Mesenchymal stem cell (in vitro differentiated cells and primary cell): ENCODE measurements at regions not wholly inside any gene's neighbourhood (a gene's known extent, or its start where the extent isn't known, plus 50 kb on each side); places are given as distances from the start of the nearest gene placed in this dataset.
A peak's percentile ranks its signal among the peaks of the same experiment; 100 is the strongest.

Experiments used
- DNase-seq: peaks from one replicate; pipeline ENCODE4 v3.0.0-alpha.2; 2013
- H2AFZ ChIP-seq: one replicate; pipeline ENCODE4 v1.6.1; 2013; ENCODE audit warnings: low read depth, mild to moderate bottlenecking, control low read depth, inconsistent platforms, low read length, moderate library complexity
- H2AK5ac ChIP-seq: 2 replicates; pipeline ENCODE4 v1.6.1; 2013; ENCODE audit warnings: low read length, moderate library complexity, mild to moderate bottlenecking, inconsistent platforms; ENCODE audit not compliant: severe bottlenecking
- H2BK120ac ChIP-seq: one replicate; pipeline ENCODE4 v1.6.1; 2013; ENCODE audit warnings: low read depth, mild to moderate bottlenecking, inconsistent platforms, low read length, moderate library complexity
- H2BK12ac ChIP-seq, 2 experiments: one replicate each; pipeline ENCODE4 v1.6.1; 2013; ENCODE audit warnings: inconsistent platforms in 2 of 2, low read length in 2 of 2, mild to moderate bottlenecking in 2 of 2, moderate library complexity in 2 of 2, control low read depth in 1 of 2
- H2BK15ac ChIP-seq: one replicate; pipeline ENCODE4 v1.6.1; 2013; ENCODE audit warnings: mild to moderate bottlenecking, low read depth, inconsistent platforms; ENCODE audit not compliant: poor library complexity, severe bottlenecking
- H2BK5ac ChIP-seq: 2 replicates; pipeline ENCODE4 v1.6.1; 2013; ENCODE audit warnings: low read depth, mild to moderate bottlenecking, low read length, control low read depth, inconsistent platforms; ENCODE audit not compliant: poor library complexity, severe bottlenecking
- H3K14ac ChIP-seq, 2 experiments: one replicate each; pipeline ENCODE4 v1.6.1; 2013; ENCODE audit warnings: inconsistent platforms in 2 of 2, low read length in 2 of 2, control low read depth in 1 of 2, mild to moderate bottlenecking in 1 of 2, moderate library complexity in 1 of 2
- H3K18ac ChIP-seq, 2 experiments: one replicate each; pipeline ENCODE4 v1.6.1; 2013; ENCODE audit warnings: inconsistent platforms in 2 of 2, low read length in 2 of 2, control low read depth in 1 of 2, low read depth in 1 of 2, mild to moderate bottlenecking in 1 of 2
- H3K23ac ChIP-seq, 2 experiments: one replicate each; pipeline ENCODE4 v1.6.1; 2013; ENCODE audit warnings: inconsistent platforms in 2 of 2, low read length in 2 of 2, mild to moderate bottlenecking in 2 of 2, moderate library complexity in 2 of 2, control low read depth in 1 of 2
- H3K27ac ChIP-seq: 2 replicates; pipeline ENCODE4 v1.5.1; 2013; ENCODE audit warnings: mild to moderate bottlenecking, moderate library complexity, low read length, control low read depth, inconsistent platforms; ENCODE audit not compliant: poor library complexity, severe bottlenecking
- H3K27me3 ChIP-seq, 2 experiments: 2 replicates each; pipeline versions ENCODE4 v1.6.1 to v1.7.0; 2013; ENCODE audit warnings: low read length in 2 of 2, mild to moderate bottlenecking in 2 of 2, moderate library complexity in 2 of 2, control low read depth in 1 of 2, inconsistent platforms in 1 of 2; ENCODE audit not compliant: control insufficient read depth in 1 of 2, insufficient read depth in 1 of 2
- H3K36me3 ChIP-seq, 2 experiments: 2 replicates each; pipeline versions ENCODE4 v1.6.1 to v1.7.0; 2013; ENCODE audit warnings: low read length in 2 of 2, control low read depth in 1 of 2, inconsistent platforms in 1 of 2, low read depth in 1 of 2, mild to moderate bottlenecking in 1 of 2; ENCODE audit not compliant: insufficient read depth in 2 of 2, control insufficient read depth in 1 of 2
- H3K4ac ChIP-seq, 2 experiments: one replicate each; pipeline ENCODE4 v1.6.1; 2013; ENCODE audit warnings: inconsistent platforms in 2 of 2, low read length in 2 of 2, mild to moderate bottlenecking in 2 of 2, moderate library complexity in 2 of 2, control low read depth in 1 of 2, low read depth in 1 of 2
- H3K4me1 ChIP-seq: 2 replicates; pipeline ENCODE4 v1.6.1; 2013; ENCODE audit warnings: low read depth, low read length, control low read depth; ENCODE audit not compliant: control insufficient read depth, insufficient read depth
- H3K4me2 ChIP-seq: 2 replicates; pipeline ENCODE4 v1.6.1; 2013; ENCODE audit warnings: low read length, mild to moderate bottlenecking, inconsistent platforms; ENCODE audit not compliant: poor library complexity, severe bottlenecking
- H3K4me3 ChIP-seq, 2 experiments: 2 replicates each; pipeline versions ENCODE4 v1.5.1 to v1.7.0; 2013; ENCODE audit warnings: low read length in 2 of 2, mild to moderate bottlenecking in 2 of 2, control low read depth in 1 of 2, low read depth in 1 of 2; ENCODE audit not compliant: insufficient read depth in 1 of 2
- H3K79me1 ChIP-seq: replicated peaks from 2 replicates; pipeline ENCODE4 v1.6.1; 2013; ENCODE audit warnings: mild to moderate bottlenecking, control low read depth, low read length, inconsistent platforms; ENCODE audit not compliant: poor library complexity, severe bottlenecking
- H3K9ac ChIP-seq: 2 replicates; pipeline ENCODE4 v1.7.0; 2013; ENCODE audit warnings: mild to moderate bottlenecking, low read length, moderate library complexity
- H3K9me3 ChIP-seq: 2 replicates; pipeline ENCODE4 v1.7.0; 2013; ENCODE audit warnings: mild to moderate bottlenecking, low read length; ENCODE audit not compliant: control insufficient read depth
- H4K8ac ChIP-seq: one replicate; pipeline ENCODE4 v1.6.1; 2013; ENCODE audit warnings: inconsistent platforms, mild to moderate bottlenecking, low read length, moderate library complexity
- H4K91ac ChIP-seq: one replicate; pipeline ENCODE4 v1.6.1; 2013; ENCODE audit warnings: mild to moderate bottlenecking, low read length, inconsistent platforms
- WGBS: methylation state at CpG from one replicate; pipeline ENCODE4 v1.1.7; 2013; ENCODE audit warnings: mixed read lengths; 5-methylcytosine and 5-hydroxymethylcytosine counted together

- Histone ChIP-seq H2BK120ac (no peak overlapping the region), H2AFZ (no peak overlapping the region), H3K27me3 (peaks cover 0 to 18% of the 10 kb centered on the region in 2 experiments), H3K23ac (no peak overlapping the region), H3K4me1 (peaks cover 2% of the 10 kb centered on the region), H3K79me1 (no peaks in the 10 kb centered on the region), H2AK5ac (no peak overlapping the region), H4K91ac (no peak overlapping the region), H2BK5ac (no peak overlapping the region), H3K27ac (no peak overlapping the region), H3K36me3 (no peaks in the 10 kb centered on the region), H3K9me3 (no peaks in the 10 kb centered on the region), H4K8ac (no peak overlapping the region), H3K4me3 (no peak overlapping the region), H3K4ac (no peak overlapping the region), H3K9ac (no peak overlapping the region), H3K4me2 (no peak overlapping the region), H2BK12ac (no peak overlapping the region), H3K14ac (no peak overlapping the region), H3K18ac (no peak overlapping the region), H2BK15ac (no peak overlapping the region)
- DNase-seq, result no peak
- 58% methylated on average over 2 of the region's 2 CpGs for WGBS
These were observed 141.6 kb downstream of the AASDH start for GRCh38 chr4:56245547-56246232.

GRCh38 chr4:56244681-56245080 lies 142.6 kb downstream of the AASDH start:
- H3K79me1 ChIP-seq, result no peaks in the 10 kb centered on the region
- no peak overlapping the region for H3K4me2 ChIP-seq
- H3K4me3 ChIP-seq, result no peak overlapping the region
- H2AK5ac ChIP-seq, result no peak overlapping the region
- no peak overlapping the region for H4K8ac ChIP-seq
- H3K27me3 ChIP-seq, result peaks cover 0 to 17% of the 10 kb centered on the region in 2 experiments
- H4K91ac ChIP-seq, result no peak overlapping the region
- no peak overlapping the region for H2BK12ac ChIP-seq
- H3K4ac ChIP-seq, result no peak overlapping the region
- no peak overlapping the region for H3K27ac ChIP-seq
- H2BK120ac ChIP-seq, result no peak overlapping the region
- no peak for DNase-seq
- H2AFZ ChIP-seq, result no peak overlapping the region
- H3K9me3 ChIP-seq, result no peaks in the 10 kb centered on the region
- H3K36me3 ChIP-seq, result no peaks in the 10 kb centered on the region
- H3K23ac ChIP-seq, result no peak overlapping the region
- H2BK5ac ChIP-seq, result no peak overlapping the region
- H3K4me1 ChIP-seq, result peaks cover 2% of the 10 kb centered on the region
- H3K18ac ChIP-seq, result no peak overlapping the region
- H3K9ac ChIP-seq, result no peak overlapping the region
- H2BK15ac ChIP-seq, result no peak overlapping the region
- H3K14ac ChIP-seq, result no peak overlapping the region

GRCh38 chr4:56243107-56243506 lies 144.2 kb downstream of the AASDH start:
- WGBS, result 74% methylated on average over 2 of the region's 2 CpGs
- Histone ChIP-seq H3K18ac (no peak overlapping the region), H2BK15ac (no peak overlapping the region), H3K9ac (no peak overlapping the region), H2BK120ac (no peak overlapping the region), H3K9me3 (no peaks in the 10 kb centered on the region), H3K27ac (no peak overlapping the region), H3K14ac (no peak overlapping the region), H2AK5ac (no peak overlapping the region), H3K23ac (no peak overlapping the region), H3K4me2 (no peak overlapping the region), H3K4me3 (no peak overlapping the region), H2BK12ac (no peak overlapping the region), H3K4ac (no peak overlapping the region), H3K36me3 (no peaks in the 10 kb centered on the region), H3K27me3 (peaks cover 0 to 17% of the 10 kb centered on the region in 2 experiments), H2BK5ac (no peak overlapping the region), H3K4me1 (peaks cover 2% of the 10 kb centered on the region), H4K8ac (no peak overlapping the region), H2AFZ (no peak overlapping the region), H4K91ac (no peak overlapping the region), H3K79me1 (no peaks in the 10 kb centered on the region)
- DNase-seq, result no peak

GRCh38 chr4:56241500-56241899 lies 145.8 kb downstream of the AASDH start:
- Histone ChIP-seq H3K9ac (no peak overlapping the region), H2AFZ (no peak overlapping the region), H3K4me1 (peaks cover 2% of the 10 kb centered on the region), H3K79me1 (no peaks in the 10 kb centered on the region), H3K4me3 (no peak overlapping the region), H4K8ac (no peak overlapping the region), H2AK5ac (no peak overlapping the region), H3K36me3 (no peaks in the 10 kb centered on the region), H2BK5ac (no peak overlapping the region), H2BK120ac (no peak overlapping the region), H2BK15ac (no peak overlapping the region), H3K4ac (no peak overlapping the region), H3K9me3 (no peaks in the 10 kb centered on the region), H3K23ac (no peak overlapping the region), H3K18ac (no peak overlapping the region), H3K27ac (no peak overlapping the region), H3K14ac (no peak overlapping the region), H4K91ac (no peak overlapping the region), H3K4me2 (no peak overlapping the region), H2BK12ac (peak overlapping the region in 1 of 2 experiments; percentile 37), H3K27me3 (peaks cover 0 to 17% of the 10 kb centered on the region in 2 experiments)
- no peak for DNase-seq
- 70% methylated on average over 4 of the region's 6 CpGs for WGBS
